GM12878 (cell line): ENCODE measurements at regions not wholly inside any gene's neighbourhood (a gene's known extent, or its start where the extent isn't known, plus 50 kb on each side); places are given as distances from the start of the nearest gene placed in this dataset.

Experiments
- CTCF ChIP-seq, 3 experiments: IDR thresholded peaks in 2 of 3; conservative IDR thresholded peaks in 1 of 3; 2 replicates each; pipeline ENCODE4 v1.5.1; 2011; ENCODE audit warnings: low read depth in 3 of 3, low read length in 3 of 3, mild to moderate bottlenecking in 3 of 3, control low read depth in 2 of 3, moderate library complexity in 2 of 3, inconsistent platforms in 1 of 3, mixed read lengths in 1 of 3; ENCODE audit not compliant: control insufficient read depth in 2 of 3, insufficient read depth in 1 of 3; ENCODE audit errors: extremely low read depth in 1 of 3
- FOS ChIP-seq: IDR thresholded peaks from 3 replicates; pipeline ENCODE4 v1.6.1; 2011; ENCODE audit warnings: borderline replicate concordance; ENCODE audit not compliant: insufficient read length; ENCODE audit errors: extremely low read depth
- SIN3A ChIP-seq: IDR thresholded peaks from 2 replicates; pipeline ENCODE4 v1.6.1; 2012; ENCODE audit warnings: low read depth, low read length, improper control_type of control experiment
- SP1 ChIP-seq: IDR thresholded peaks from one replicate; pipeline ENCODE4 v1.6.1; 2011; ENCODE audit warnings: low read depth, low read length
- TF ChIP-seq, protein P1 (sequence below): IDR thresholded peaks from 2 replicates; pipeline ENCODE4 v1.6.1; 2011; ENCODE audit warnings: borderline replicate concordance, low read depth, mild to moderate bottlenecking, moderate library complexity, mixed read lengths, low read length; ENCODE audit not compliant: insufficient read depth; ENCODE audit errors: extremely low read length
- TF ChIP-seq, protein P2 (sequence below): fragments of 450-650 bp; IDR thresholded peaks from 2 replicates; pipeline ENCODE4 v1.6.1; 2017; ENCODE audit warnings: mild to moderate bottlenecking

DNA sequence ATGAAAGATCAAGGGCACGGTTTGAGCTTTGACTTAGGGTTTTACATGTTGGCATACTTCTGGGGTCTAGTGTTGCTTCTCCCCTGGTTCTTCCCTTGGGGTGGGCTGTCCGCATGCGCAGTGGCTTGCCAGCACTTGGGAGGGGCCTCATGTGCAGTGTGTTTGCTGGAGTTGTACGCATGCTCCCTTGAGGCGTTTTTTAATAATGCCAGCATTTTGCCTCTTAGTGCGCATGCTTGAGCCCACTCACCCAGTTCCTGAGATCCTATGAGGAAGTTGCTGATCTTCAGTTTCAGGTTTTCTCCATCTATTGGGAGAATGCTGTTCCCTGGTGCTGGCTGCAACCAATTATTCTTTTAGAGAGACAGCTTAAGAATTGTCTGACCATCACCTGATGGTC, 113.4 kb upstream of the GPR141 start:
- no peak for TF ChIP-seq FOS
- TF ChIP-seq, protein P1, sequence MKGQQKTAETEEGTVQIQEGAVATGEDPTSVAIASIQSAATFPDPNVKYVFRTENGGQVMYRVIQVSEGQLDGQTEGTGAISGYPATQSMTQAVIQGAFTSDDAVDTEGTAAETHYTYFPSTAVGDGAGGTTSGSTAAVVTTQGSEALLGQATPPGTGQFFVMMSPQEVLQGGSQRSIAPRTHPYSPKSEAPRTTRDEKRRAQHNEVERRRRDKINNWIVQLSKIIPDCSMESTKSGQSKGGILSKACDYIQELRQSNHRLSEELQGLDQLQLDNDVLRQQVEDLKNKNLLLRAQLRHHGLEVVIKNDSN = no peak
- no peak for TF ChIP-seq SIN3A
- no peak for TF ChIP-seq SP1
- TF ChIP-seq, protein P2, sequence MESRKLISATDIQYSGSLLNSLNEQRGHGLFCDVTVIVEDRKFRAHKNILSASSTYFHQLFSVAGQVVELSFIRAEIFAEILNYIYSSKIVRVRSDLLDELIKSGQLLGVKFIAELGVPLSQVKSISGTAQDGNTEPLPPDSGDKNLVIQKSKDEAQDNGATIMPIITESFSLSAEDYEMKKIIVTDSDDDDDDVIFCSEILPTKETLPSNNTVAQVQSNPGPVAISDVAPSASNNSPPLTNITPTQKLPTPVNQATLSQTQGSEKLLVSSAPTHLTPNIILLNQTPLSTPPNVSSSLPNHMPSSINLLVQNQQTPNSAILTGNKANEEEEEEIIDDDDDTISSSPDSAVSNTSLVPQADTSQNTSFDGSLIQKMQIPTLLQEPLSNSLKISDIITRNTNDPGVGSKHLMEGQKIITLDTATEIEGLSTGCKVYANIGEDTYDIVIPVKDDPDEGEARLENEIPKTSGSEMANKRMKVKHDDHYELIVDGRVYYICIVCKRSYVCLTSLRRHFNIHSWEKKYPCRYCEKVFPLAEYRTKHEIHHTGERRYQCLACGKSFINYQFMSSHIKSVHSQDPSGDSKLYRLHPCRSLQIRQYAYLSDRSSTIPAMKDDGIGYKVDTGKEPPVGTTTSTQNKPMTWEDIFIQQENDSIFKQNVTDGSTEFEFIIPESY = no peak
- no peak for TF ChIP-seq CTCF (IDR thresholded peaks at IDR 0.05 in 2 of 3, conservative IDR thresholded peaks at IDR 0.05 in 1 of 3; ENCODE audit: control insufficient read depth in 2 of 3, extremely low read depth in 1 of 3, insufficient read depth in 1 of 3, low read depth in 3 of 3, low read length in 3 of 3)
